Activated T-helper 1 cell treated with anti-CD3 and anti-CD28 coated beads, Interleukin-2, amount 50 U/mL, for 16 hours (primary cell): ENCODE measurements at regions not wholly inside any gene's neighbourhood (a gene's known extent, or its start where the extent isn't known, plus 50 kb on each side); places are given as distances from the start of the nearest gene placed in this dataset.

ENCODE experiments used
- DNase-seq, 2 donors: peaks; one replicate each; pipeline ENCODE4 v3.0.0-alpha.2; 2020; ENCODE audit warnings: low read depth in 1 of 2, low spot score in 1 of 2

DNA sequence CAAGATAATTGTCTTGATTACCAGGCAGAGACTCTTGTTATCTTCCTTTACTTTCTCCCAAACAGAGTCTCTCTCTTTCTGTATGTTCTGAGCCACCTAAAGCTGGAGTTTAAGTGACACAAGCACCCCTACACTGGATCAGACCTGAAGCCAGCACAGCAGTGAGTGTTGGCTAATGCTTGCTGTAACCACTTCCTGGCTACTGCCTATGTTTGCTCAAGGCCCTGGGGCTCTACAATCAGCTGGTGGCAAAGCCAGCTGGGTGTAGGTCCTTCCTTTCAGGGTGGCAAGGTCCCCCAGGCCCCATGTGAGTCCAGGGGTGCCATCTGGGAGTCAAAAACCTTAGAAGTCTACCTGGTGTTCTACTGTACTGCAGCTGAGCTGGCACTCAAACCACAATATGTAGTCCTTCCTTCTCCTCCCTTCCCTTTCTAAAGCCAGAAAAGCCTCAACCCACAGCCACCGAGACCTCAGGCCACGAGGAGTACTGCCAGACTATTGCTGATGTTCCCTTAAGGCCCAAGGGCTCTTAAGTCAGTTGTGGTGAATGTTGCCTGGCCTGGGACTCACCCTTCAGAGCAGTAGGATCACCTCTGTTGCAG is 416.3 kb downstream of the ADRA2A start:
- DNase-seq = no peak

DNA sequence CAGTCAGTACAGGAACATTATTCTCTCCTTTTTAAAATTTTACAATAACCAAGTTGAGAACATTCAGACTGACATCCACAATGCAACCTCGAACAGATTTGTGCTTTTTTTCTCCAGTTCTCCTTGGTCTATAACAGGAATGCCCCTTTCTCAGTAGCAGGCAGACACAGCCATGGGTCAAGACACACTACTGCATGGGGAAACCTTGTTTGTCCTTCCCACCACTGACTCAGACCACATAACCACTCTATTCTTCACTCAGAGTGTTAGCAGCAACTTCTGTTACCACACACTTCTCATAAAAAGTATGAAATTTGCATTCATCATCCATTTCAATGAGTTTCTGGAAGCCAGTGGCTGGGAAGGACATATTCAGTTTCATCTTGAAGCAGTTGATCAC is 421.7 kb downstream of the ADRA2A start:
- no peak for DNase-seq

DNA sequence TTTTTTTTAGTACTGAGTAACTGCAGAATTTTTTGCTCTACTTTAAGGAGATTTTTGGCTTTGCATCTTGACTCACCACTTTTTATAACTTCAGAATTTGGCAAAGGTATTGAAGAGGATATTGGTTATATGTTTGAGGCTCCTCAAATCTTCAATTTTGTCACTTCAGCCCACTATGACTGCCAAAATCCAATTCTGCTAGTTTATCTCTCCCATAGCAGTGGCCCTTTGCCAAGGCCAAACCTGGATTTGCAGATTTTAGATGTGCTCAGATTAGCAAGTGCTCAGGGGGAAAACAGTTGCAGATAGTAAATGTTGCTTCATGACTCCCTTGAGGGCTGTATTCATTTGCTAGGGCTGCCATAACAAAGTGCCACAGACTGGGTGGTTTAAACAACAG is 427.5 kb downstream of the ADRA2A start:
- no peak for DNase-seq

DNA sequence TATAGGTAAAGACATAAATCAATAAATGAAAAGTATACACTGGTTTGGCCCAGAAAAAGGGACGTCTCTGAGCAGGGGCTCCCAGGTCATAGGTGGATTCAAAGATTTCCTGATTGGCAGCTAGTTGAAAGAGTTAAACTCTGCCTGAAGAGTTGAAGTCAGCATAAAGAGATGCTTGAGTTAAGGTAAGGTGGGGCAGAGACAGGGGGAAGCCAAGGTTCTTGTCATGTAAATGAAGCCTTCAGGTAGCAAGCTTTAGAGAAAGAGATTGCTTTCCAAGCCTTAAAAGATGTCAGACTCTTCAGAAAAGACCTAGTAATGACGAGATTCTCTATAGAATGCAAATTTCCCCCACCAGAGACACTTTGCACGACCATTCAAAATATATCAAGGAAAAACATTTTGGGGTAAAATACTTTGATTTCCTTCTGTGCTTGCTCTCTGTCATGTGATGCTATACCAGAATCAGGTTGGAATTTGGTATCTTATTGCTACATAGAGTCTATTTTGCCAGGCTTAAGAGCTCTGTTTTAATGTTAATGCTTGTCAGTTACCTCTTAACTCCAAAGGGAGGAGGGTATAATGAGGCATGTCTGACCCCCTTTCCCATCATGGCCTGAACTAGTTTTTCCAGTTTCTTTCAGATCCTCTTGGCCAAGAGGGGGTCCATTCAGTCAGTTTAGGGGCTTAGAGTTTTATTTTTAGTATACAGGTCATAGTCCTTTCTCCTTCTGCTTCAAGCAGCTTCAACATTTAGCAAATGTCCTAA is 429.6 kb downstream of the ADRA2A start:
- no peak for DNase-seq

DNA sequence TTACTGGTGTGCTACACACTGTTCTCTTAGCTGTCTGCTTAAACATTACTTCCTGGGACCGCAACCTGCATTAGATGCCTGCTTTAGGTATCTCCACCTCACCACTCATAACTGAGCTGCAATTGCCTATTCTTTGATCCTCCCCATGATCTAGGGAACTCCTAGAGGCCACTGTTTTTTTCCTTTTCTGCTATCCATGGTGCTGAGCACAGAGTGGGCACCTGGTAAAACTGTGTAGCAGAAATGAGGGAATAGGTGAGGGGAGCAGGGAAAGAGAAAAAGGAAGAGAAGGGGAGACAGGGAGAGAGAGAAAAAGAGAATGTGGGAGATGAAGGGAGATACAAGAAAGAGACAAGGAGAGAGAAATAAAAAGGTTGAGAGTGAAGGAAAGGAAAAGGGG is 434.9 kb downstream of the ADRA2A start:
- DNase-seq = no peak

DNA sequence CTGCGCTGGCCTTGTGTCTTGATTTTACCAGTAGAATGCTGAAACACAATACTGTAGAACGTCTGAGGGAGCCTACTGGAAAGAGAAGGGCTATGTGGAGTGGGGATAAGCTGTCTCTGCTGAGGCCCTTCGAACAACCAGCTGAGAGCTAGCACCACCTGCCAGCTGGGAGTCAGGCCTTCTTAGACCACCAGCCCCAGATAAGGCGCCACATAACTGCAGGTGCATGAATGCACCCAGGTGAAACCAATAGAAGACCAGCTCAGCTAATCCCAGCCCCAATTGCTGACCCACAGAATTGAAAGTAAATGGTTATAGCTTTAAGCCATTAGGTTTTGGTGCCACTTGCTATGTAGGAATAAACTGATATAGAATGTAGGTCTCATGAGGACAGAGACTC is 438.4 kb downstream of the ADRA2A start:
- no peak for DNase-seq

DNA sequence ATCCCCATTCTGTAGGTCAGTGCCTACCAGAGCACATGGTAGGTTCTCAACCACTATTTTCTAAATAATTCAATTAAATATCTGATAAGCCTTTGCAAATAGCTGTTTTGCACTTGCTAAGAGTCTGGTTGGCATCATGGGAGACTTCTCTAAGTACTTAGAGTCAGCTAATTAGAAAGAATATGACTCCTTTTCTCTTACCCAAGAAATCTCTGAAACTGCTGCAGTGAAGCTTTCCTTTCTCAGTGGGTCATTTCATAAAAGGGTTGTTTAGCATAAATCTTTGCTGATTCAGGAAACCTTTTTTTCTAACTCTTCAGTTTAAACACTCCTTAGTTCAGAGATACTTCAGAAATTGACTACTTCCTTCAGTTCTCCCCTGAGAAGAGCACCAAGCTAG is 438.9 kb downstream of the ADRA2A start:
- DNase-seq = no peak

DNA sequence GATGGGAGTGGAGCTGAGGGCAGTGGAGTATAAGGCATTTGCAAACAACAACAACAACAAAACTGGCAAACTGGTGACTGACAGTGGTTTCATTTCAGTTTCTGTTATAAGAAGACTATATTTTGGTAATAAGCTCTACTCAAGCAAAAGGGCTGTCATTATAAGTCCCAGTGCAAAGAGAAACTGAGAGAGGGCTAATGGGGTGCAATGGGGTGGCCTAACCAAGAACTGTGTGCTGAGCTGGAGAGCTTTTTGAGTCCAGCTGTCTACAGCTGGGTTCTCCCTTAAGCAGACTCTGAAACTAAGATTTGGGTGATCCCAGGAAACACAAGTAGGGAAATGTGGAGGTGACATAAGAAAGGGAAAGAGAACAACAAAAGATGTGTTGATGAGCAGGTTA is 439.3 kb downstream of the ADRA2A start:
- DNase-seq = no peak

DNA sequence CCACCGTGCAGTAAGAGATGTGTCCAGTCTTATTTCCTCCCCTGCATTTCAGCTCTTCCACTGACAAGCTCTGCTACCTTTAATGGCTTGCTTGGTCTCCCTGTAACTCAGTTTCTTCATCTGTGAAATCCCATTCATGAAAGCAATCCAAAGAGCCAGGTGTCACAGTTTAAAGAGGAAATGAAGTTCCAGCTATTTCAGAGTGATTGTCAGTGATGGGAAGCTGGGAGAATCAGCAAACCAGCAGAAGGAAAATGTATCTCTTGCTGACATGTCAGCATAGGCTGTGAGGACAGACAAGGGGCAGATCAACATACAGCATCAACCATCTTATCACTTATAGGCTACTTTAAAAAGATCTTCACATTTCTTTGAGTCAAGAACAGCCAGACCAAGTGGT is 445.3 kb downstream of the ADRA2A start:
- no peak for DNase-seq

DNA sequence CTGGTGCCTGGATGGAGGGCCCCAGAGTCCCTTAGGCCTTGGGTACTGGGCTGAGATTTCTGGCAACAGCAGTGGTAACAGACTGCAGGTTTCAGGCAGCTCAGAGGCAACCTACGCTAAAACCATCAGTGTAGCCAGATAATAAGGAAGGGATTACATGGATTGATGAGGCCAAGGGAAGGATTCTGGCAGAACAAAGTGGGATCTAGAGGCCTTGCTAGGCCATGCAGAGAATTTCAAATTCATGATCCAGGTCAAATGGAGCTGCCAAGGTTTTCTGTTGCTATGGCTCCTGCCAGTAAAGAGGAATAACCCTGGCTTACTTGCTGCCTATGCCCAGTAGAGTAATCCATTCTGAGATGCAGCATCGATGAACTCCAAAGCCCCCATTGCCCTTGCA is 445.7 kb downstream of the ADRA2A start:
- DNase-seq = no peak

DNA sequence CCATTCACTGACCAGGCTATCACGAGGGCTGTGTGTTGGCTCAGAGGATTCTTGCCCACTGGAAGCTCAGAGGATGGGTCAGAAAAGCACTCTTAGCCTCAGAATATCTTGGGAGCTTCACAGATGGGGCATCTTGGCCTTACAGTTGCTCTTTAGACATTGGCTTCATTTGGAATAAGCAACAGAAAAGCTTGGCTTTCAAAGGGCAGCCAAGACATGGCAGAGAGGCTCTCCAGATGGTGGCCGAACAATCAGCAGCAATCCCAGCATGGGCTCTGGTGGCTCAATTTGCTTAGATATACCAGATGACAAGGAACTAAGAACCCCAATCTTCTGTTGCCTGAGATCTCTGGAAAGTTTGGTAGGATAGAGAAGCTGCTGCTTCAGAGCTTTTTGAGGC is 446.2 kb downstream of the ADRA2A start:
- no peak for DNase-seq

DNA sequence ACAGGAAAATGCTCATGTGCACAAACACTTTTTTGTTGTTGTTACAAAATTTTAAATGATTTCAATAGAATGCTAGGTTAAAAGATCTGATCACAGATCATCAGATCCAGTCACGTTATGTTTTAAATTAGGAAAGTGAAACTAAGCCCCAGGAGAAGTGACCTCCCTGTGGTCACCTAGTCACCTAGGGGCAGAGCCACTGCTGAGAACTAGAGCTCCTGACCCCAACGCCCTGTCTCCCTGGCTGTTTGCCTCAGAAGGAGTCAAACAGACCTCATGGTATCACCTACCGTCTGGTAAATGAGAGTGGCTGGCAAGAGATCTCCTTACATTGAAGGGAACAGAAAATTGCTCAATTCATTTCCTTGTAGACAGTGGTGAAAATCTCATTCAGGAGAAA is 447.3 kb downstream of the ADRA2A start:
- no peak for DNase-seq

DNA sequence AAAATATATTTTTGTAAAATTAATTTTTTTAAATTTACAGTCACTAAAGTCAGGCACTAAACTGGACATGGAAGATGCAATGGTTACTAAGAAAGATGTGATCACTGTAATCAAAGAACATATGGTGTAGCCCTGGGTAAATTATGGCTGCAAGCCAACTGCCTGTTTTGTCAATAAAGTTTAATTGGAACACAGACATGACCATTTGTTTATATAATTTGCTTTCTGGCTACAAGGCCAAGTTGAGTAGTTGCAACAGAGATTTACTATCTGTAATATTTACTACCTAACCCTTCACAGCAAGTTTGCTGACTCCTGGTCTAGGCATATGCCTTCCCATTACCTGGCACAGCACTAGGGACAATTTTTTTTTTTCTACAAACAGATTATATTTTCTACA is 448.9 kb downstream of the ADRA2A start:
- no peak for DNase-seq

DNA sequence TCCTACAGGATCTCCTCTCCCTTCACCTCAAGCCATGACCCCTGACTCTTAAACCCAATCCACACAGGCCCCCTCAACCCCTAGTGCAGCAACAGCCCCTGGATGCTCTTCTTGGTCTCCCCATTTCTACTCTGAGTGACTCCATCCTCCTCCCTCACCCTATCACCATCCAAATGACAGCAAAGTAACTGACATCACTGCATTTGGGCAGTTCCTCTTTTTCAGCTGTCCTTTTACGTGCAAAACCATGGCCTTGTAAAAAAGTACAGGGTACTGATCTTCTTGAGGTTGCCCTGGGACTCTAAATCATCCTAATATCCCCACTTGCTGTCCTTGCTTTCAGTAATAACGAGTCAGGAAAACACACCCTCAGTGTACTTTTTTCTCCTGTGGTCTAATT is 454.9 kb downstream of the ADRA2A start:
- DNase-seq = no peak

DNA sequence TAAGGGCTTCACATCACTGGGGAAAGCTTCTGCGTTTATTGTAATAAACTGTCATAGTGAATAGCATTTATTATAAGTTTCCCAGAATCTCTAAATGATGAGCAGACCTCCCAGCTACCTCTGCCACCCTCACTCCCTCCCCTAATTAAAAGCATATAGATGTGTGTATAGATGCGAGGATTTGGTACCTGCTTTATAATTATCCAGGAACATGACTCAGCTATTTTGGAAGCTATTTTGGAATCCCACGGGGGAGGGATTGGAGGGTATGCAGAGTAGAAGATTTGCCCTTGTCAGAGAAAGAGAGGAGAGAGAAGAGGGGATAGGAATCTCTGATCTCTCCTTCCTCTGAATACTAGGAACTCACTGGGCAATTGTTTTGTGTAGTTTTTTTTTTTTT is 455.3 kb downstream of the ADRA2A start:
- no peak for DNase-seq

DNA sequence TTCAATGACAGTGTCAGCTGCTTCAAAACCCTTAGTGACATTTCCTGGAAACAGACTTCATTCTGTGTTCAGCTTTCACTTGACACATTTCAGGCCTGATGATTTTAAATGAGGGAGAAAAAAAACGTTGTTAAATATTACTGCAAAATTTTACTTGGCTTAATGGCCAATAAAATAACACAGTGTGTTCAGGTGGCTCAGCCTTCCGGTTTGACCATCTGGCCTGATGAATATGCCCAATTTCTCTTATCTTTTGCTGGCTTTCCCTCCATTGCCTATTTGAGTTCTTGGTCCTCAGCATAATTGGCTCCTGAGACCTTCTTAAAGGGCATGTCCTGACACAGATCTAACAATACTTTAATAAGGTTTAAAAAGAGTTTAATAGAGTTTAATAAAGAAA is 462.4 kb downstream of the ADRA2A start:
- no peak for DNase-seq

DNA sequence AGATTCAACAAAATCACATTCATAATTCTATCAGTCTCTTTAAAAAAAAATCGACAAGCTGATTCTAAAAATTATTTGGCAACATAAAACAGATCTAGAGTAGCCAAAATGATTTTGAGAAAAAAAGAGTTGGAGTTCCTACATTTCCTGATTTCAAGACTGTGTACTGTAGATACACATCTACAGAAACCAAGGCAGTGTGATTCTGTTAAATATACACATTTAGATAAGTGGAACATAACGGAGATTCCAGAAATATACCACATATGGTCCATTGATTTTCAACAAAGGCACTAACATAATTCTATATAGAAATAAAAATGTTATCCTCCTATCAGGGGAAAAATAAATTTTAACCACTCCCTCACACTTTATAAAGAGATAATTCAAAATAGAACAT is 467.0 kb downstream of the ADRA2A start:
- DNase-seq = no peak

DNA sequence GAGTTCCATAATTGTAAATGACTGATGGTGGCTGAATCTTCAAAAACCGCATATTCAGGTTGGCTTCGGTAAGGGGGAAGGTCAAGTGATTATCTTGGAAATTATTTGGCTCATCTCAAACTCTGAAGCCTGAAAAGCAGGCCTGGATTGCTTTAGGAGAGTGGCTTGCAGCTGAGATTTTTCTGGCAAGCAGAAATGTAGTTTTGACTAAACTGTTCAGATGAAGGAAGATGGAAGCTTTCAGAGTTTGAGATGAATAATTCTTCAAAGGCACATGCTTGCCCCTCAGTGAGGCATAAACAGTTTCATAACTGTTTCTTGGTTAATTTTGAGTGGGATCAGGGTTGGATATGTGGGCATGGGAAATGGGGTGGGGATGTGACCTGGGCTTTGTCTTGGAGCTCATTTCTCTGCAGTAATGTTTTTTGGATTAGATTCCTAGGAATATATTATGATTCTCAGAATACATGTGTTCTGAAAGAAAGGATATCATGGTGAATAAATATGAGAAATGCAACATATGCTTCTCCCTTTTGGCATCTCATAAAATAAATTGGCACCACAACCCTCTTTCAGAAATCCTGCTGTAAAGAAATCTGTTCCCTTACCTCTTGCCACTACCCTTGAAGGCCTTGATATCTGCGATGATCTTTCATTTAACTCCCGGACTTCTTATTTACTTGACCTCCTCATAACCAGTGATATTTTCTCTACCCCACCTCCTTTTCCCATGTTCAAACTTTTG is 469.2 kb downstream of the ADRA2A start:
- no peak for DNase-seq

DNA sequence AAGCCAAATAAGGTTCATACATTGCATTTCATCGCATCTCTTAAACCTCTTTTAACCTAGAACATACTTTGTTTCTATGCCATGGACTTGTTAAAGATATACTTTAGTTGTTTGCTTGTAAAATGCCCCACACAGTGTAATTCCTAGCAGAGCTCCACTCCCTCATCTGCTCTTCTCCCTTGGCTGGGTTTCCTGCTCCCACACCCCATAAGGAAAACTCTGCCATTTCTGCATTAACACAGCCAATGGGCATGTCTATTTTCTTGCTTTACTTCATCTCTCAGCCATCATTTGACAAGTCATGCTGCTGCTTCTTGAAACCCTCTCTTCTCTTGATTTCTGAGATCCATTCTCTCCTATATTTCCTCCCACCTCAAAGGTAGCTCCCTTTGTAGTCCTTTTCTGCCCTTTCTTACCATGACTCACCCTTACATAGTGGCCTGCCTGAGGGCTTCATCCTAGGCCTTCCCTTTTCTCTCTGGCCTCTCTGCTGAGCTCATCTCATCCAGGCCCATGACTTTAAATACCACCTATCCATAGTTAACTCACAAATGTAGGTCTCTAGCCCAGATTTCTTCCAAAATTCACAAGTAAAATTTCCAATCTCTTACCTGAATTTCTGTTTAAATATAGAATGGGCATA is 471.4 kb downstream of the ADRA2A start:
- no peak for DNase-seq

DNA sequence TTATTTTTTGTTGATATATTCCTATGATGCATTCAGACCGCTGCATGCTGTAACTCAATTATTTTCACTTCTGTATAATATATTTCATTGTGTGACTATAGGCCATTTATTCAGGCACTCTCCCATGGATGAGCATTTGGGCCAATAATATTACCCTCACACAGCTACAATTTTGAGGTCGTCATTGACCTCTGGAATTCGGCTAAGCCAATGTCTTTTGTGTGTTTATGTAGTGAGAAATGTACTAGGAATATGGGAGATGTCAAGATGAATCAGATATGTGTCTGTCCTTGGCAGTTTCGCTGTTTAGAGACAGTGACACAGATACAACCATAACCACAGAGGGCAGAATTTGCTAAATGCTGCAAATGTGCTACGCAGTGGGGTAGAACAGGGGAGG is 474.2 kb downstream of the ADRA2A start:
- no peak for DNase-seq

DNA sequence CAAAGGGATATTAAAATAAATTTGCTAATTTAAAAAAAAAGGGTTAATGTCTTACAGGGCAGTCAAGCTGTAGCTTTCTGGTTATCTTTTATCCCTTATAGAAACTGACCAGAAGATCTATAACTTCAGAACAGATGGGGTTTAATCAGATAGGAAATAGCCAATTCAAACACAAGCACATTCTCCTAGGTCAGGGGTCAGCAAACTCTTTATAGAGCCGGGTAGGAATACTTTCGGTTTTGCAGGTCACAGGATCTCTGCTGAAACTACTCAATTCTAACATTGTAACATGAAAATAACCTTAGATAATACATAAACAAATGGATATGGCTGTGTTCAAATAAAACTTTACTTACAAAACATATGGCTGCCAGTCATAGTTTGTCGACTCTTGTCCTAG is 479.8 kb downstream of the ADRA2A start:
- DNase-seq = no peak

DNA sequence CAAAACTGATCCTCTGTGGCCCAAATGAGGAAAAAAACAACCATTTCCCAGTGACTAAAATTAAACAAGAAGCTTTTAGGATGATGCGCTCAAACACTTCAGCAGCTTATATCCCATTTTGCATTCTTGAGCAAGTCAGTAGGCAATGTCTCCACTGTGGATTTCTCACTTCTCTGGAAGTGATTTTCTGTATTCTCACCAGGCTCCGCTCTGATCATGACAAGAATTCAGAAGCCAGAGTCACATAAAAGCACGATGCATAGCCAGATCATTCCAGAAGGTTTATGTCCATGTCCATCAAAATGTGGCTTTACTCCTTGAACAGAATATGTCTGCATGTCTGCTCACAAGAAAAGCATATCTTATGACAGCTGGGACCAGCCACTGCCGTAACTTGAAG is 481.4 kb downstream of the ADRA2A start:
- DNase-seq = no peak
